ENCODE measurements at regions not wholly inside any gene's neighbourhood (a gene's known extent, or its start where the extent isn't known, plus 50 kb on each side); places are given as distances from the start of the nearest gene placed in this dataset.
"Not testable (repeated sequence)": the region's sequence is repeated elsewhere in the genome, so short reads cannot be mapped to it uniquely, and the experiment has no call there.

DNA sequence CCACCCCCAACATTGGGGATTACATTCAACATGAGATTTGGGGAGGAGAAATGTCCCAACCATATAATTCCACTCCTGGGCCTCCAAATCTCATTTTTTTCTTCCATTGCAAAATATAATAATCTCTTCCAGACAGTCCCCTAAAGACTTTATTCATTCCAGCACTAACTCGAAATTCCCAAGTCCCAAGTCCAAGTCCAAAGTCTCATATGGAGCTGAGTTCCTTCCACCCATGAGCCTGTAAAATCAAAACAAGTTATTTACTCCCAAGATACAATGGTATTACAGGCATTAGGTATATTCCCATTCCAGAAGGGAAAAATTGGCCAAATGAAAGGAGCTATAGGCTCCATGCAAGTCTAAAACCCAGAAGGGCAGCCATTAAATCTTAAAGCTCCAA is 56.7 kb downstream of the P2RY1 start:
- FAIRE-seq: no peak

DNA sequence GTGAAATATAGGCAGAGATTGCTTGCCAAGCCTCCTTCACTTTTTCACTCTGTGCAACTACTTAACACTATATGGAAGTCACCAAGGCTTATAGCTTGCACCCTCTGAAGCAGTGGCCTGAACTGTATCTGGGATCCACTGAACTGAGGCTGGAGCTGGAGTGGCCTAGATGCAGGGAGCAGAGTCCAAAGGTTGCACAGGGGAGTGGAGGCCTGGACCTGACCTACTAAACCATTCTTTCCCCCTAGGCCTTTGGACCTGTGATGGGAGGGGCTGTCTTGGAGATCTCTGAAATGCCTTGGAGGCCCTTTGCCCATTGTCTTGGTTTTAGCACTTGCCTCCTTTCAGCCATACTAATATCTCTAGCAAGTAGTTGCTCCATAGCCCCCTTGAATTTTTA is 57.5 kb downstream of the P2RY1 start:
- no peak for FAIRE-seq

GRCh38 chr3:152893647-152894046 is 58.7 kb downstream of the P2RY1 start:
- no peak for FAIRE-seq

- no peak for FAIRE-seq
Measured at GRCh38 chr3:152899306-152899705, 64.4 kb downstream of the P2RY1 start.

GRCh38 chr3:152902141-152902669 is 67.3 kb downstream of the P2RY1 start:
- FAIRE-seq: no peak

GRCh38 chr3:152905631-152906030 is 70.7 kb downstream of the P2RY1 start:
- no peak for FAIRE-seq

DNA sequence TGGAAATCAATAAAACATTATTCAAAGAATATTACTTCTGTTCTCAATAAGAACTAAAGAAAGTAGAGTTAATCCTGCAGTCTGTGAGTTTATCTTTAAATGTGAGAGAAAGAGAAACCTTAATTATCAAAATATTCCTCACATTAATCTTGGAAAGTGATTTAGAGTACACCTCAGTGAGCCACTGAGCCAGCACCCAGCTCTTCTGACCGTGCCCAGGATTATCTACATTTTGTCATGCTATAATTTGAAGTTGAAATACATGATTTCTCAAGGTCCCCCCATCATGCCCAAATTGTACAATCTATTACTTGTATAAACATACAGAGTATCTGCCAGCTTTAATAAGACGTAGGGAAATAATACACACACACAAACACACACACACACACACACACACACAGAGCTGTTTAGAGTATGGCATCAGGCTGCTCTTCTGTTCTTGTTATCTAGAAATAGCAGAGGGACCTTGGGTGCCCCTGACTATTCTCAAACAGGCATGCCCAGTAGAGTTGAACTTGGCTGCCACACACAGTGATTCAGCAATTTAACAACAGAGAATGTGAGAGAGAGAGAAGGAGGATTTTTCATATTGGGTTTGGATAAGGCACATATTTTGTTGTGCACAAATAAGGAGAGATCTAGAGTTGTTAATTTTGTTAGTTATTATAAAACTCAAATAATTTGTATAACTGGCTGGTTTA is 74.4 kb downstream of the P2RY1 start:
- FAIRE-seq: no peak

- FAIRE-seq: no peak
Measured at GRCh38 chr3:152910211-152910610, 75.3 kb downstream of the P2RY1 start.

DNA sequence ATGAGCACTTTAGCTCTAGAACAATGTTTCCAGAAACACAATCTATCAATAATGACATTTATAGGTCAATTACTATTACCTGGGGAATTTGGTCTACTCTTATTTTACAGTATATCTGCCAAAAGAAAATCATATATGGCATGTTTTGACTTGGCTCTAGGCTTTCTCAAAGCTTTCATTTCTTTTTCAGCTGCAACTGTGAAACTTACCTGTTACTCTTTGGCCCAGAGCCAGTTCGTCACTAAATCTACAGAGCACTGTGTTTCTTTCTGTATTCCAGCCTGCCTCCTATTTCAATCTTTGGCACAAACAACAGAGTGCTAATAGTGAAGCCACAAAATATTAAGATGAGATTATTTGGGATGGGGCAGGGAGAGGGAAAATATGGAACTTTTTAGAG is 76.0 kb downstream of the P2RY1 start:
- FAIRE-seq: no peak

- FAIRE-seq: not testable (repeated sequence)
Measured at GRCh38 chr3:152914743-152915142, 79.8 kb downstream of the P2RY1 start.

- FAIRE-seq: no peak
Measured at GRCh38 chr3:152915695-152916094, 80.8 kb downstream of the P2RY1 start.

DNA sequence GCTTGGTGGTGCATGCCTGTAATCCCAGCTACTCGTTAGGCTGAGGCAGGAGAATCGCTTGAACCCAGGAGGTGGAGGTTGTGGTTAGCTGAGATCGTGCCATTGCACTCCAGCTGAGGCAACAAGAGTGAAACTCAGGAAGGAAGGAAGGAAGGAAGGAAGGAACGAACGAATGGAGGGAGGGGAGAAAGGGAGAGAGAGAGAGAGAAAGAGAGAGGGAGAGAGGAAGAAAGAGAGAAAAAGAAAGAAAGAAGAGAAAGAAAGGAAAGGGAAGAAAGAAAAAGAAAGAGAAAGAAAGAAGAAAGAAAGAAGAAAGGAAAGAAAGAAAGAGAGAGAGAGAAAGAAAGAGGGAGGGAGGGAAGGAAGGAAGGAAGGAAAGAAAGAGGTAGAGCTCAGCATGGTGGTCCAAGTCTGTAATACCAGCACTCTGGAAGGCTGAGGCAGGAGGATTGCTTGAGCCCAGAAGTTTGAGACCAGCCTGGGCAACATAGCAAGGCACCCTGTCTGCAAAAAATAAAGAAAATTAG is 81.9 kb downstream of the P2RY1 start:
- no peak for FAIRE-seq

DNA sequence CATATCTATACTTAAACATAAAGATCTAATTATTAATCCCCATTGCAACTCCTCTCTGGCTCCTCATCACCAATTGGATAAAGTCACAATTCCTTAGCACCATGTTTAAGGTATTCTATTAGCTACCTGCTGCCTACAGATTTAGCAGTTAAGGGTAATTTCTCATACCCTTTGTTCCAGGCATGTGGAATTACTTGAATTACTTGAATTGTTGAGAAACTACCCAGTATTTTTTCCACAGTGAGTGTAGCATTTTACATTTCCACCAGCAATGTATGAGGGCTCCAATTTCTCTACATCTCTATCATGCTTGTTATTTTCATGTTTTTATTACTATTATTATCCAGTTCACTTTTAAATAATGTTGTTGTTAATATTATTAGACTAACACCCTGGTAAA is 86.4 kb downstream of the P2RY1 start:
- no peak for FAIRE-seq

- no peak for FAIRE-seq
Measured at GRCh38 chr3:152922554-152922953, 87.6 kb downstream of the P2RY1 start.

GRCh38 chr3:152927131-152927530 is 92.2 kb downstream of the P2RY1 start:
- no peak for FAIRE-seq

- no peak for FAIRE-seq
Measured at GRCh38 chr3:152930516-152930915, 95.6 kb downstream of the P2RY1 start.

DNA sequence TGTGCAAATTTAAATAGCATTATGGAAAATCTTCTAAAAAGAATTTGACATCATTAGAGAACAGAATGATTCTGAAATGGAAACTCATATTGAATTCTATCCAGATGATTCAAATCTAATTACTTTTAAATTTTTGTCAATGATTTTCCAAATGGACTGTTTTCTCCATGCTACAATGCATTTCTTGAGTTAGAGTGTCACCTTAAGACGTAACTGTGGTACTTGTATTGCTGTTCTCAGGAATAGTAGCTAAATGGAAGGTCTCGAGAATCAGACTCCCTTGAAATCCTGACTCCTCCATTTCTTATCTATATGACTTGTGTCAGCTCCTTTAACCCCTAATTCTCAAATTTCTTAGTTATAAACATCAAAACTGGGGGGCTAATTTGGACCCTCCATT is 102.3 kb downstream of the P2RY1 start:
- no peak for FAIRE-seq

- FAIRE-seq: no peak
Measured at GRCh38 chr3:152938974-152939636, 104.2 kb downstream of the P2RY1 start.

DNA sequence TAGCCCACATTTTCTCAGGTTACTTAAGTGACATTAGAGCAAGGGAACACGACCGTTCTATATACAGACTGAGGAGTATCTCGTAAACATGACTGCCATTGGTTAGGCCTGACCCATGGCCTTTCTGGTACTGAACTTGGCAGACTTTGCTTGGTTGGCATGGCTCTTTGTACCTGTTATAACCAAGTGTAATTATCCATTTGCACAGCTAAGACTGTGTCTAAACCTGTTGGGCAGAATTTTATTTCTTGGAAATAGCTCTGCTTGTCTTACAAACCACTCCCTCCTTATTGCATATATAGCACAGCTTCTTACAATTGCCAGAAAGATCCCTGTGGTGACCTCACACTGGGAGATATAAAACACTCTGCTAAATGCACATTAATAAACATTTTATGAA is 106.9 kb downstream of the P2RY1 start:
- FAIRE-seq: no peak

GRCh38 chr3:152942366-152942765 is 107.4 kb downstream of the P2RY1 start:
- no peak for FAIRE-seq

DNA sequence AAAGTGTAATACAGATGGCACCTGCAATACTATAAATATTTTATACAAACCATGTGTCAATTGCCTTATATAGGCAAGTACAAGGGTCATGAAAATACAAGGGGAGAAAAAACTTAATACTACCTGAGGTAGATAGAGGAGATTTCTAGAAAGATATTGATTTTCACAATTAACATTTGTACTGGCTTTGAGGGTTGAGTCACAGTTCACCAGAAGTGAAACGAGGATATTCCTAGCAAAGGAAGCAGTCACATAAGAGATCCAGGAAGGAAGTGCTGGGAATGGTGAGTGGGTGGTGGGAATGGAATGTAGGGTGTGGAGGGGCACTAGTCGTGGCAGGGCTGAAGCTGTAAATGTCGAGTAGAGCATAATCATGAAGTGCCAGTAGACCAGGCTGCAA is 108.7 kb downstream of the P2RY1 start:
- FAIRE-seq: no peak

DNA sequence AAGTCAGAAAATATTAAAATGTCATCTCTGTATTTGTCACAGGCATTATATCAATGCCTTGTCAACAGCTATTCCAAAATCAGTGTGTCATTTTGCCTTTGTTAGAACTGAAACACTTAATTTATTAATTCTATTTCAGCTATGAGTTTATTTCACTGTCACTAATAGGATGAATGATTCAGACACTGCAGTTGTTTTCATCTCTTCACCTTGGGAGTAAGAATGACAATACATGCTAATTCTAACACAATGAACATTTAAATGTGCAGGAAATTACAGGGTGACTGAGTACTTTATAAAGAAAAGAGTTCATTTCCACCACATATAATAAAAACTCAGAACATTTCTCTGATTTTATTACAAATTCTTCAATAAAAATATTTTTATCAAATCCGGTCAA is 109.7 kb downstream of the P2RY1 start:
- FAIRE-seq: no peak

GRCh38 chr3:152945556-152945955 is 110.6 kb downstream of the P2RY1 start:
- no peak for FAIRE-seq

GRCh38 chr3:152957491-152957890 is 122.6 kb downstream of the P2RY1 start:
- FAIRE-seq: no peak

Data from G401.6 (cell line).